ENCODE measurements at regions not wholly inside any gene's neighbourhood (a gene's known extent, or its start where the extent isn't known, plus 50 kb on each side); places are given as distances from the start of the nearest gene placed in this dataset.

- ChIA-PET CTCF (no interaction called here), POLR2A (interaction anchor here (0.5 kb wide), 1 partner anchor 199 kb away, joined by 4 read pairs; no protein-coding TSS in a partner anchor)
- ATAC-seq = no peak
- intact Hi-C loops (cut with micrococcal nuclease; ENCODE audit: unreplicated experiment) = no loop called here
- no peaks in the 10 kb centered on the region for H3K4me1 ChIP-seq (ENCODE audit: control insufficient read depth, insufficient read depth, low read length)
- in situ Hi-C loops (cut with HindIII; ENCODE audit: low pct_unique_long_range_greater_than_20kb, low sequenced_read_pairs) = no loop called here
- H3K36me3 ChIP-seq (ENCODE audit: control insufficient read depth, insufficient read depth, low read length) = no peaks in the 10 kb centered on the region
- no peak overlapping the region for H3K27ac ChIP-seq (ENCODE audit: low read length)
- H3K9me3 ChIP-seq (ENCODE audit: control insufficient read depth, insufficient read depth, low read depth, low read length) = no peaks in the 10 kb centered on the region
- no peak for DNase-seq (ENCODE audit: low read depth, low spot score)
- H3K27me3 ChIP-seq (ENCODE audit: control insufficient read depth, insufficient read depth, low read length) = no peaks in the 10 kb centered on the region
- H3K4me3 ChIP-seq (ENCODE audit: low read depth in 2 of 2, low read length in 2 of 2) = no peak overlapping the region
- no peak for TF ChIP-seq REST (IDR thresholded peaks at IDR 0.05; ENCODE audit: insufficient read depth in 1 of 2, low read depth in 2 of 2, low read length in 1 of 2)
- TF ChIP-seq SIN3A (IDR thresholded peaks at IDR 0.05; ENCODE audit: borderline replicate concordance, insufficient read depth, low read depth, low read length) = no peak
- no peak for TF ChIP-seq POLR2AphosphoS5 (IDR thresholded peaks at IDR 0.05; ENCODE audit: low read depth, low read length)
- no peak for TF ChIP-seq CTCF (IDR thresholded peaks at IDR 0.05)
- no peak for TF ChIP-seq TCF7L2 (IDR thresholded peaks at IDR 0.05; ENCODE audit: low read depth, low read length)
- BruUV-seq (replicated peaks) = no TSS peak
These were observed 97.4 kb upstream of the NABP1 start for GRCh38 chr2:191580581-191580980.

- no peak overlapping the region for H3K4me3 ChIP-seq (ENCODE audit: low read depth in 2 of 2, low read length in 2 of 2)
- TF ChIP-seq POLR2AphosphoS5 (IDR thresholded peaks at IDR 0.05; ENCODE audit: low read depth, low read length) = no peak
- ATAC-seq (no peak), DNase-seq (ENCODE audit: low read depth, low spot score) (no peak)
- no peak overlapping the region for H3K27ac ChIP-seq (ENCODE audit: low read length)
- H3K36me3 ChIP-seq (ENCODE audit: control insufficient read depth, insufficient read depth, low read length) = no peaks in the 10 kb centered on the region
- no peaks in the 10 kb centered on the region for H3K27me3 ChIP-seq (ENCODE audit: control insufficient read depth, insufficient read depth, low read length)
- no TSS peak for BruUV-seq (replicated peaks)
- H3K9me3 ChIP-seq (ENCODE audit: control insufficient read depth, insufficient read depth, low read depth, low read length) = no peaks in the 10 kb centered on the region
- intact Hi-C loops (cut with micrococcal nuclease; ENCODE audit: unreplicated experiment) = no loop called here
- CTCF ChIA-PET = no interaction called here
- POLR2A ChIA-PET = no interaction called here
- no peaks in the 10 kb centered on the region for H3K4me1 ChIP-seq (ENCODE audit: control insufficient read depth, insufficient read depth, low read length)
- in situ Hi-C loops (cut with HindIII; ENCODE audit: low pct_unique_long_range_greater_than_20kb, low sequenced_read_pairs) = no loop called here
These were observed 96.9 kb upstream of the NABP1 start for GRCh38 chr2:191581003-191581402.

- no peak overlapping the region for H3K27ac ChIP-seq (ENCODE audit: low read length)
- DNase-seq (ENCODE audit: low read depth, low spot score) = no peak
- H3K9me3 ChIP-seq (ENCODE audit: control insufficient read depth, insufficient read depth, low read depth, low read length) = no peaks in the 10 kb centered on the region
- no peaks in the 10 kb centered on the region for H3K36me3 ChIP-seq (ENCODE audit: control insufficient read depth, insufficient read depth, low read length)
- no peaks in the 10 kb centered on the region for H3K4me1 ChIP-seq (ENCODE audit: control insufficient read depth, insufficient read depth, low read length)
- no TSS peak for BruUV-seq (replicated peaks)
- no peaks in the 10 kb centered on the region for H3K27me3 ChIP-seq (ENCODE audit: control insufficient read depth, insufficient read depth, low read length)
- in situ Hi-C loops (cut with HindIII; ENCODE audit: low pct_unique_long_range_greater_than_20kb, low sequenced_read_pairs) (no loop called here), intact Hi-C loops (cut with micrococcal nuclease; ENCODE audit: unreplicated experiment) (no loop called here)
- CTCF ChIA-PET = no interaction called here
- no peak for TF ChIP-seq TCF7L2 (IDR thresholded peaks at IDR 0.05; ENCODE audit: low read depth, low read length)
- TF ChIP-seq CTCF (IDR thresholded peaks at IDR 0.05) = no peak
- no peak for TF ChIP-seq SIN3A (IDR thresholded peaks at IDR 0.05; ENCODE audit: borderline replicate concordance, insufficient read depth, low read depth, low read length)
- POLR2A ChIA-PET = no interaction called here
- no peak for ATAC-seq
- no peak overlapping the region for H3K4me3 ChIP-seq (ENCODE audit: low read depth in 2 of 2, low read length in 2 of 2)
These were observed 95.6 kb upstream of the NABP1 start for GRCh38 chr2:191582355-191582754.

All from Panc1 (cell line).